ENCODE measurements at regions not wholly inside any gene's neighbourhood (a gene's known extent, or its start where the extent isn't known, plus 50 kb on each side); places are given as distances from the start of the nearest gene placed in this dataset.

- TF ChIP-seq NFIC (IDR thresholded peaks at IDR 0.05): no peak
- no peak for TF ChIP-seq TCF12 (IDR thresholded peaks at IDR 0.05; ENCODE audit: low read depth)
- TF ChIP-seq YY1 (IDR thresholded peaks at IDR 0.05; ENCODE audit: low read depth): no peak
- TF ChIP-seq EGR1 (IDR thresholded peaks at IDR 0.05): no peak
- no peak for TF ChIP-seq RAD21 (IDR thresholded peaks at IDR 0.05; ENCODE audit: low read depth)
- no peak for TF ChIP-seq FOXM1 (IDR thresholded peaks at IDR 0.05; ENCODE audit: borderline replicate concordance, low read depth)
- no peak for TF ChIP-seq CREB1 (IDR thresholded peaks at IDR 0.05; ENCODE audit: low read depth)
- TF ChIP-seq TAF1 (IDR thresholded peaks at IDR 0.05; ENCODE audit: low read depth): no peak
- TF ChIP-seq ZBTB7A (IDR thresholded peaks at IDR 0.05; ENCODE audit: low read depth): no peak
- no peak for TF ChIP-seq MAX (IDR thresholded peaks at IDR 0.05)
- TF ChIP-seq TEAD4 (IDR thresholded peaks at IDR 0.05): no peak
- no peak for TF ChIP-seq CEBPB (IDR thresholded peaks at IDR 0.05)
- TF ChIP-seq EP300 (IDR thresholded peaks at IDR 0.05; ENCODE audit: borderline replicate concordance): no peak
- TF ChIP-seq, protein P1, sequence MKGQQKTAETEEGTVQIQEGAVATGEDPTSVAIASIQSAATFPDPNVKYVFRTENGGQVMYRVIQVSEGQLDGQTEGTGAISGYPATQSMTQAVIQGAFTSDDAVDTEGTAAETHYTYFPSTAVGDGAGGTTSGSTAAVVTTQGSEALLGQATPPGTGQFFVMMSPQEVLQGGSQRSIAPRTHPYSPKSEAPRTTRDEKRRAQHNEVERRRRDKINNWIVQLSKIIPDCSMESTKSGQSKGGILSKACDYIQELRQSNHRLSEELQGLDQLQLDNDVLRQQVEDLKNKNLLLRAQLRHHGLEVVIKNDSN (IDR thresholded peaks at IDR 0.05): no peak
- TF ChIP-seq REST (IDR thresholded peaks at IDR 0.05; ENCODE audit: low read depth): no peak
Observed at GRCh38 chr6:121506761-121507754, 71.6 kb downstream of the GJA1 start.

- TF ChIP-seq FOXM1 (IDR thresholded peaks at IDR 0.05; ENCODE audit: borderline replicate concordance, low read depth) (no peak), CEBPB (IDR thresholded peaks at IDR 0.05) (no peak), CREB1 (IDR thresholded peaks at IDR 0.05; ENCODE audit: low read depth) (no peak), ZBTB7A (IDR thresholded peaks at IDR 0.05; ENCODE audit: low read depth) (no peak), TCF12 (IDR thresholded peaks at IDR 0.05; ENCODE audit: low read depth) (no peak), MAX (IDR thresholded peaks at IDR 0.05) (no peak)
- TF ChIP-seq, protein P1 (IDR thresholded peaks at IDR 0.05): no peak
Observed at GRCh38 chr6:121510568-121511177, 75.2 kb downstream of the GJA1 start.

GRCh38 chr6:121515630-121516265, 80.3 kb downstream of the GJA1 start:
- TF ChIP-seq EP300 (IDR thresholded peaks at IDR 0.05; ENCODE audit: borderline replicate concordance): no peak
- no peak for TF ChIP-seq FOXM1 (IDR thresholded peaks at IDR 0.05; ENCODE audit: borderline replicate concordance, low read depth)
- no peak for TF ChIP-seq YY1 (IDR thresholded peaks at IDR 0.05; ENCODE audit: low read depth)

DNA sequence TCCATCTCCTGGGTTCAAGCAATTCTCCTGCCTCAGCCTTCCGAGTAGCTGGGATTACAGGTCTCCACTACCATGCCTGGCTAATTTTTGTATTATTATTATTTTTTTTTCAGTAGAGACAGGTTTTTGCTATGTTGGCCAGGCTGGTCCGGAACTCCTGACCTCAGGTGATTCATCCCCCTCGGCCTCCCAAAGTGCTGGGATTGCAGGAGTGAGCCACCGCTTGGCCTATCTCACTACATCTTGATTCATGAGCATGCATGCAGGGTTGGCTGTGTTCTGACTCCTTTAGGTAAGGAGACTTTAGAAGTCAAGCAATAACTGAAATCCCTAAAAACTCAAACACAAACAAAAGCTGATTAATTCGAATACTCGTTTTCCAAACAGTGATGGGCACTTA, 80.9 kb downstream of the GJA1 start:
- TF ChIP-seq REST (IDR thresholded peaks at IDR 0.05; ENCODE audit: low read depth): no peak
- TF ChIP-seq RAD21 (IDR thresholded peaks at IDR 0.05; ENCODE audit: low read depth): no peak

GRCh38 chr6:121520337-121521163, 85.1 kb downstream of the GJA1 start:
- TF ChIP-seq TEAD4 (IDR thresholded peaks at IDR 0.05) (0 out of 2 replicates have a peak, but pooled peaks have one; percentile 37), CEBPB (IDR thresholded peaks at IDR 0.05) (no peak), FOXM1 (IDR thresholded peaks at IDR 0.05; ENCODE audit: borderline replicate concordance, low read depth) (no peak)

Data from Ishikawa (cell line).